ENCODE measurements at regions not wholly inside any gene's neighbourhood (a gene's known extent, or its start where the extent isn't known, plus 50 kb on each side); places are given as distances from the start of the nearest gene placed in this dataset.
"Not testable (repeated sequence)": the region's sequence is repeated elsewhere in the genome, so short reads cannot be mapped to it uniquely, and the experiment has no call there.

DNA sequence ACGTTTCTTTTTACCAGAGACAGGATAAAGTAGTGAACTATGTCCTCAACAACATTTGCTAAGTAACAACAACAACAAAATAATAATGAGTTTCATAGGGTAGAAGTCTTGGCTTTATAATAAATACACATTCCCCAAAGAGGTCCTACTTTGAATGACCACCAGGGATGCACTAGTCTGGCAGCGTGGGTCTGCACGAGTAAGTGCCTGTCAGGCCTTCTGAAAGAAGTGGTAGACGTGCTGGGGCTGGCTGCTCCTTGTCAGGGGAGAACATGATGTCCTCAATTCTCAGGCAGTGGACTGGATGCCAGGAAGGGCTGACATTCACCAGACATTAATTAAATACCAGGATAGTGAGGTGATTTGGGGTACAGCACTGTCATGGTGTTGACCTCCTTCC, 331.1 kb downstream of the TMEM38B start:
- FAIRE-seq (no peak), DNase-seq (ENCODE audit: insufficient read length, low spot score) (no peak)
- TF ChIP-seq, protein P1, sequence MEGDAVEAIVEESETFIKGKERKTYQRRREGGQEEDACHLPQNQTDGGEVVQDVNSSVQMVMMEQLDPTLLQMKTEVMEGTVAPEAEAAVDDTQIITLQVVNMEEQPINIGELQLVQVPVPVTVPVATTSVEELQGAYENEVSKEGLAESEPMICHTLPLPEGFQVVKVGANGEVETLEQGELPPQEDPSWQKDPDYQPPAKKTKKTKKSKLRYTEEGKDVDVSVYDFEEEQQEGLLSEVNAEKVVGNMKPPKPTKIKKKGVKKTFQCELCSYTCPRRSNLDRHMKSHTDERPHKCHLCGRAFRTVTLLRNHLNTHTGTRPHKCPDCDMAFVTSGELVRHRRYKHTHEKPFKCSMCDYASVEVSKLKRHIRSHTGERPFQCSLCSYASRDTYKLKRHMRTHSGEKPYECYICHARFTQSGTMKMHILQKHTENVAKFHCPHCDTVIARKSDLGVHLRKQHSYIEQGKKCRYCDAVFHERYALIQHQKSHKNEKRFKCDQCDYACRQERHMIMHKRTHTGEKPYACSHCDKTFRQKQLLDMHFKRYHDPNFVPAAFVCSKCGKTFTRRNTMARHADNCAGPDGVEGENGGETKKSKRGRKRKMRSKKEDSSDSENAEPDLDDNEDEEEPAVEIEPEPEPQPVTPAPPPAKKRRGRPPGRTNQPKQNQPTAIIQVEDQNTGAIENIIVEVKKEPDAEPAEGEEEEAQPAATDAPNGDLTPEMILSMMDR (IDR thresholded peaks at IDR 0.05; ENCODE audit: insufficient read depth, missing control alignments) = no peak

DNA sequence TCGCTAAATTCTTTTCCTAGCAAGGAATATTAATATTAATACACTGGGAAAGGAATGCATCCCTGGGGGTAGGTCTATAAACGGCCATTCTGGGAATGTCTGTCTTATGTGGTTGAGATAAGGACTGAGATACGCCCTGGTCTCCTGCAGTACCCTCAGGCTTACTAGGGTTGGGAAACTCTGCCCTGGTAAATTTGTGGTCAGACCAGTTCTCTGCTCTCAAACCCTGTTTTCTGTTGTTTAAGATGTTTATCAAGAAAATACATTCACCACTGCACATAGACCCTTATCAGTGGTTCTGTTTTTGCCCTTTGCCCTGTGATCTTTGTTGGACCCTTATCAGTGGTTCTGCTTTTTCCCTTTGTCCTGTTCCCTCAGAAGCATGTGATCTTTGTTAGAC, 335.8 kb downstream of the TMEM38B start:
- not testable (repeated sequence) for DNase-seq (ENCODE audit: insufficient read length, low spot score); FAIRE-seq

DNA sequence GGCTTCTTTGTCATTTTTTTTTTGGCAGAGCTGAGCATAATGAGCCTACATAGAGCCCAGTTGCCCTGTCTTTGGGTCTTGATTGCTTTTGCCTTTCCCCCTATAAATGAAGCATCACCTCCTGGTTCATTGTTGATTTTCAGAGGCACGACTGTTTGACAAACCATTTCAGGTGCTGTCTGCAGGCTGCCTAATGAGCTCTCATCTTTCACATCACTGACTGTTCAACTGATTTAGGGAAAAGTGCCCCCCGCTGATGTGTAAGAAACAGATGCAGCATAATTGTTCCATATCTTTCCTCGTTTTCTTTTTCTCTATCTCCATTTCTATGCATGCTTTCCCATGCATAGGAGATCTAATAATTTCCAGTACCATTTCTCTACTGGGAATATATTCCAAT, 338.6 kb downstream of the TMEM38B start:
- DNase-seq (ENCODE audit: insufficient read length, low spot score) = no peak
- no peak for FAIRE-seq
- TF ChIP-seq, protein P1 (IDR thresholded peaks at IDR 0.05; ENCODE audit: insufficient read depth, missing control alignments) = no peak

DNA sequence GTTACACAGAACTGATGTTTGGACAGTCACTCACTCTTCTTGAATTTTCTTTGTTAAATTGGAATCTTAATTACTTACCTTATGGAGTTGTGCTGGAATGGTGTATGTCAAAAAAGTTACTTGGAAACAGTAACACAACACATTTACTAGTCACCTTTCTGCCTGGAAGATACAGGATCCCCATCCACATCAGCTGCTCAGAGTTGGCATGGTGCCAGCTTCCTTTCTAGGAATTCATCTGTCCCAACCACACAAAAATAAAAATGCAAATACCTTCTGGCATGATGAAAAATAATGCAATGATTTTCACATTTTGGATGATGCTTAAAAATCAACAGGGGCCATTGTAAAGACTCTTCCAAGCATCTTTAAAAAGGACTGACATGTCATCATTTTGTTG, 341.5 kb downstream of the TMEM38B start:
- FAIRE-seq (no peak), DNase-seq (ENCODE audit: insufficient read length, low spot score) (no peak)
- TF ChIP-seq, protein P1 (IDR thresholded peaks at IDR 0.05; ENCODE audit: insufficient read depth, missing control alignments) = no peak

DNA sequence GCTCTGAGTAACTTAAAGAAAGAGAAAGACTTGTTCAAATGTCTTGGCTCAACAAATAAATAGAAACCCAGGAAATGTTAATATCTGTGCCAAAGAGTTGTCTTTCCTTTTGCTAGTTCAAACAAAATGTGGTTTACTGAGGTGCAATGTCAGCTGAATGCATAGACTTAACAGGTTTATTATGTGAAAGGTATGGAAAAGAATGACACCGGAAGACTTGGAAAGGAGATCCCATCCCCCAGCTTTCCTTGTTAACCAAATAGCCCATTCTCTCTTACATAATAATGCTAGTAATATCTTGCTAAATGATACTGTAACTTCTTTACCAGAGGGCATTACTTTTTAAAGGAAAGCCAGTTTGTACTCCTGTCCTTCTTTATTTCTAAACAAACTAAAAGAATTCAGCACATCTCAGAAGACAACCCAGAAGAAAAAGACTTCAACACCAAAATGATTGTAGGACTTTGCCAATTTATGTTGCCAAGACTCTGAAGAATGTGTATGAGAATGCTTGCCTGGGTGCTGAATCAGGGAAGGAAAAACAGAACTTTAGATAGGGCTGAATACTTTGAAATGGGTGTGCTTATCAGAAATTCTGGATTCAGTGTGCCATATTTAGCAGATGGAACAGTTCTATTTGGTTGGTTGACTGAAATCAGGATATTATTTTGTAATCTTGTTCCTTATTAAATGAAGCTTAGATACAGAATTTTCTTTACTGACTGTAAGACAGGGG, 344.1 kb downstream of the TMEM38B start:
- TF ChIP-seq, protein P1 (IDR thresholded peaks at IDR 0.05; ENCODE audit: insufficient read depth, missing control alignments) = no peak
- no peak for FAIRE-seq
- DNase-seq (ENCODE audit: insufficient read length, low spot score) = no peak

DNA sequence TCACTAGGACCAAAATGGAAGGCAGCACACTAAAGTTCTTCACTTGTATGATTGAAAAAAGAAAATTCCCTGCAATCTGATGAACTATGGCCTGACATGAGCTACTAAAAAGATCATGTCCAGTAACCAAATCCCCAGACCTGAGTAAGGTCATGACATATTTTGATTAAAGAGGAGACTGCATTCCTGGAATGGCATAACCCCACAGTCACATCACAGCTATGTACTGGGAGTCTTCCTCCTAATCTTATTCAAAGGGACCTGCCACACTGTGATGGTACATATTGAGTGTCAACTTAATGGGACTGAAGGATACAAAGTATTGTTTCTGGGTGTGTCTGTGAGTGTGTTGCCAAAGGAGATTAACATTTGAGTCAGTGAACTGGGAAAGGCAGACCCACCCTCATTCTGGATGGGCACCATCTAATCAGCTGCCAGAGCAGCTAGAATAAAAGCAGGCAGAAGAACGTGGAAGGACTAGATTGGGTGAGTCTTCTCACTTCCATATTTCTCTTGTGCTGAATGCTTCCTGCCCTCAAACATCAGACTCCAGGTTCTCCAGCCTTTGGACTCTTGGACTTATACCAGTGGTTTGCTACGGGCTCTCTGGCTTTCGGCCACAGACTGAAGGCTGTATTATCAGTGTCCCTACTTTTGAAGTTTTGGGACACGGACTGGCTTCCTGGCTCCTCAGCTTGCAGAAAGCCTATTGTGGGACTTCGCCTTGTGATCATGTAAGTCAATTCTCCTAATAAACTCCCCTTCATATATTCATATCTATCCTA, 345.0 kb downstream of the TMEM38B start:
- no peak for FAIRE-seq
- TF ChIP-seq, protein P1 (IDR thresholded peaks at IDR 0.05; ENCODE audit: insufficient read depth, missing control alignments) = no peak
- no peak for DNase-seq (ENCODE audit: insufficient read length, low spot score)

DNA sequence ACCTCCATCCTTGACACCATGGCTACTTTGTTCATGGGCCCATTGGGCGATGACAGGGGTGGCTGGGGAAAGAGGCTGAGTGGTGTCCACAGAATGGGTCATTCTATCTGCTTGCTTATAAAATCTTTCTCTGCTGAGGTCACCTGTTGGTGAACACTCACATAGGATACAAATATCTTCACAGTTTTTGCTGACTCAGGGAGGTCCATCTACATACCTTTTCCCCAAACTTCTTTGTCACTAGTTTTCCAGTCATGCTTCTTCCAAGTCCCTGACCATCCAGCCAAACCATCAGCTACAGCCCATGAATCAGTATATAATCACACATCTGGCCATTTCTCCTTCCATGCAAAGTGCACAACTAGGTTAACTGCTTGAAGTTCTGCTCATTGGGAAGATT, 347.6 kb downstream of the TMEM38B start:
- DNase-seq (ENCODE audit: insufficient read length, low spot score); FAIRE-seq: not testable (repeated sequence)

DNA sequence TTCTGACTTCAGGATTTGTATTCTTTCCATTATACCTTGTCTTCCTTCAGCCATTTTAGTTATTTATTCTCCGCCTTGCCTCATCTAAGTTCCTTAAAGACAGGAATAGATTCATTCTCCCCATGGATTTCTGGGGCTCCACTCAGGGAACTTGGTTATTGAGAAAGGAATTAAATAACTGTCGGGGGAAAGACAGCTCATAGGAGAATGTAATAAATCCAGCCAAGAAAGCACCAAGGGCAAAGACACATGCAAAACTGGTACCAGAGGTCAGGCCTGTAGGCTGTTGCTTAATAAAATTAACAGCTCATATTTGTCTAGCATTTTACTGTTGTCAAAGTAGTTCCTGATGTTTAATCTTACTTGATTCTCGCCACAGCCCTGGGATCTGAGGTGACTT, 357.2 kb downstream of the TMEM38B start:
- FAIRE-seq (no peak), DNase-seq (ENCODE audit: insufficient read length, low spot score) (no peak)
- TF ChIP-seq, protein P1 (IDR thresholded peaks at IDR 0.05; ENCODE audit: insufficient read depth, missing control alignments) = no peak
